Liver (tissue), 3 donors: ENCODE measurements at regions not wholly inside any gene's neighbourhood (a gene's known extent, or its start where the extent isn't known, plus 50 kb on each side); places are given as distances from the start of the nearest gene placed in this dataset.

Experiments used
- GABPA ChIP-seq, 2 donors: IDR thresholded peaks in 1 of 2; conservative IDR thresholded peaks in 1 of 2; 2 replicates each; pipeline ENCODE4 v1.6.1; 2016; ENCODE audit warnings: antibody characterized with exemption in 2 of 2, mild to moderate bottlenecking in 1 of 2, moderate library complexity in 1 of 2
- TAF1 ChIP-seq: conservative IDR thresholded peaks from 2 replicates; pipeline ENCODE4 v1.6.1; 2016; ENCODE audit warnings: antibody characterized with exemption, mild to moderate bottlenecking
- YY1 ChIP-seq: IDR thresholded peaks from 2 replicates; pipeline ENCODE4 v1.6.1; 2016; ENCODE audit warnings: antibody characterized with exemption, mild to moderate bottlenecking
- TF ChIP-seq, protein P1 (sequence below): fragments of 150-350 bp; IDR thresholded peaks from 2 replicates; pipeline ENCODE4 v1.5.1; 2017; ENCODE audit warnings: improper control_type of control experiment, low read depth, low read length; ENCODE audit not compliant: missing input control
- TF ChIP-seq, protein P2 (sequence below): IDR thresholded peaks from 2 replicates; pipeline ENCODE4 v1.6.1; 2016; ENCODE audit warnings: antibody characterized with exemption
- TF ChIP-seq, protein P3 (sequence below): IDR thresholded peaks from 2 replicates; pipeline ENCODE4 v1.6.1; 2016; ENCODE audit warnings: antibody characterized with exemption, mild to moderate bottlenecking
- donor health status: healthy.
- donor health status: healthy.

DNA sequence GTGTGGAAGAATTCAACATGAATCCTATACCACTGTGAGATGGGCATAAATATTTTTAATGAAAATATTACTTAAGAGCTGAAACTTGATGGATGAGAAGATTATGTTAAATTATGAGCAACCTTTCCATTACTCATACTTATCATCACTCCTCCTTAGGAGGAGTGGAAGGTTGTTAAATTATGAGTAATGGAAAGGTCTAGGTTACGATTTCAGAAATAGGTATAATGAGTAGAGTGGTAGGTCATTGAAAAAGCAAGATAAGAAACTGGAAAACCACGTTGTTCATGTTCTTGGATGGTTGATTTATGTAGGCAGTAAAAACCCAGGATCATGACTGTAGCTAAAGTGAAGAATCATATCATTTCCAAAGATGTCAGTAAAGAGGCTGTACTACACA is 973.2 kb upstream of the RAG2 start:
- TF ChIP-seq, protein P1, sequence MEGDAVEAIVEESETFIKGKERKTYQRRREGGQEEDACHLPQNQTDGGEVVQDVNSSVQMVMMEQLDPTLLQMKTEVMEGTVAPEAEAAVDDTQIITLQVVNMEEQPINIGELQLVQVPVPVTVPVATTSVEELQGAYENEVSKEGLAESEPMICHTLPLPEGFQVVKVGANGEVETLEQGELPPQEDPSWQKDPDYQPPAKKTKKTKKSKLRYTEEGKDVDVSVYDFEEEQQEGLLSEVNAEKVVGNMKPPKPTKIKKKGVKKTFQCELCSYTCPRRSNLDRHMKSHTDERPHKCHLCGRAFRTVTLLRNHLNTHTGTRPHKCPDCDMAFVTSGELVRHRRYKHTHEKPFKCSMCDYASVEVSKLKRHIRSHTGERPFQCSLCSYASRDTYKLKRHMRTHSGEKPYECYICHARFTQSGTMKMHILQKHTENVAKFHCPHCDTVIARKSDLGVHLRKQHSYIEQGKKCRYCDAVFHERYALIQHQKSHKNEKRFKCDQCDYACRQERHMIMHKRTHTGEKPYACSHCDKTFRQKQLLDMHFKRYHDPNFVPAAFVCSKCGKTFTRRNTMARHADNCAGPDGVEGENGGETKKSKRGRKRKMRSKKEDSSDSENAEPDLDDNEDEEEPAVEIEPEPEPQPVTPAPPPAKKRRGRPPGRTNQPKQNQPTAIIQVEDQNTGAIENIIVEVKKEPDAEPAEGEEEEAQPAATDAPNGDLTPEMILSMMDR = no peak
- TF ChIP-seq, protein P2, sequence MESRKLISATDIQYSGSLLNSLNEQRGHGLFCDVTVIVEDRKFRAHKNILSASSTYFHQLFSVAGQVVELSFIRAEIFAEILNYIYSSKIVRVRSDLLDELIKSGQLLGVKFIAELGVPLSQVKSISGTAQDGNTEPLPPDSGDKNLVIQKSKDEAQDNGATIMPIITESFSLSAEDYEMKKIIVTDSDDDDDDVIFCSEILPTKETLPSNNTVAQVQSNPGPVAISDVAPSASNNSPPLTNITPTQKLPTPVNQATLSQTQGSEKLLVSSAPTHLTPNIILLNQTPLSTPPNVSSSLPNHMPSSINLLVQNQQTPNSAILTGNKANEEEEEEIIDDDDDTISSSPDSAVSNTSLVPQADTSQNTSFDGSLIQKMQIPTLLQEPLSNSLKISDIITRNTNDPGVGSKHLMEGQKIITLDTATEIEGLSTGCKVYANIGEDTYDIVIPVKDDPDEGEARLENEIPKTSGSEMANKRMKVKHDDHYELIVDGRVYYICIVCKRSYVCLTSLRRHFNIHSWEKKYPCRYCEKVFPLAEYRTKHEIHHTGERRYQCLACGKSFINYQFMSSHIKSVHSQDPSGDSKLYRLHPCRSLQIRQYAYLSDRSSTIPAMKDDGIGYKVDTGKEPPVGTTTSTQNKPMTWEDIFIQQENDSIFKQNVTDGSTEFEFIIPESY = no peak
- TF ChIP-seq TAF1 (no peak), GABPA (IDR thresholded peaks at IDR 0.05 in 1 of 2, conservative IDR thresholded peaks at IDR 0.05 in 1 of 2) (no peak), YY1 (no peak)
- TF ChIP-seq, protein P3, sequence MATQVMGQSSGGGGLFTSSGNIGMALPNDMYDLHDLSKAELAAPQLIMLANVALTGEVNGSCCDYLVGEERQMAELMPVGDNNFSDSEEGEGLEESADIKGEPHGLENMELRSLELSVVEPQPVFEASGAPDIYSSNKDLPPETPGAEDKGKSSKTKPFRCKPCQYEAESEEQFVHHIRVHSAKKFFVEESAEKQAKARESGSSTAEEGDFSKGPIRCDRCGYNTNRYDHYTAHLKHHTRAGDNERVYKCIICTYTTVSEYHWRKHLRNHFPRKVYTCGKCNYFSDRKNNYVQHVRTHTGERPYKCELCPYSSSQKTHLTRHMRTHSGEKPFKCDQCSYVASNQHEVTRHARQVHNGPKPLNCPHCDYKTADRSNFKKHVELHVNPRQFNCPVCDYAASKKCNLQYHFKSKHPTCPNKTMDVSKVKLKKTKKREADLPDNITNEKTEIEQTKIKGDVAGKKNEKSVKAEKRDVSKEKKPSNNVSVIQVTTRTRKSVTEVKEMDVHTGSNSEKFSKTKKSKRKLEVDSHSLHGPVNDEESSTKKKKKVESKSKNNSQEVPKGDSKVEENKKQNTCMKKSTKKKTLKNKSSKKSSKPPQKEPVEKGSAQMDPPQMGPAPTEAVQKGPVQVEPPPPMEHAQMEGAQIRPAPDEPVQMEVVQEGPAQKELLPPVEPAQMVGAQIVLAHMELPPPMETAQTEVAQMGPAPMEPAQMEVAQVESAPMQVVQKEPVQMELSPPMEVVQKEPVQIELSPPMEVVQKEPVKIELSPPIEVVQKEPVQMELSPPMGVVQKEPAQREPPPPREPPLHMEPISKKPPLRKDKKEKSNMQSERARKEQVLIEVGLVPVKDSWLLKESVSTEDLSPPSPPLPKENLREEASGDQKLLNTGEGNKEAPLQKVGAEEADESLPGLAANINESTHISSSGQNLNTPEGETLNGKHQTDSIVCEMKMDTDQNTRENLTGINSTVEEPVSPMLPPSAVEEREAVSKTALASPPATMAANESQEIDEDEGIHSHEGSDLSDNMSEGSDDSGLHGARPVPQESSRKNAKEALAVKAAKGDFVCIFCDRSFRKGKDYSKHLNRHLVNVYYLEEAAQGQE = no peak
